Endothelial cell of umbilical vein (primary cell): ENCODE measurements at regions not wholly inside any gene's neighbourhood (a gene's known extent, or its start where the extent isn't known, plus 50 kb on each side); places are given as distances from the start of the nearest gene placed in this dataset.

Source experiments
- BruUV-seq: library from RNA; stranded (reverse); fragments of 400-500 nt; replicated peaks from 2 replicates; lab custom pipeline; 2021; lab: Mats Ljungman, UMichigan
- CTCF ChIA-PET: fragments of 300-600, 350-600 bp; sonication (Branson Sonifier 250); formaldehyde crosslinking; loops from one replicate; lab custom pipeline; 2021; ENCODE audit warnings: antibody characterized with exemption, inconsistent platforms; lab: Charles Lee
- POLR2A ChIA-PET: fragments of 300-600, 350-600 bp; sonication (Branson Sonifier 250); formaldehyde crosslinking; loops from one replicate; lab custom pipeline; 2021; ENCODE audit warnings: antibody characterized with exemption, inconsistent platforms; lab: Charles Lee
- DNase-seq: peaks from one replicate; pipeline ENCODE4 v3.0.0-alpha.2; 2011; ENCODE audit warnings: low read depth, low spot score
- FAIRE-seq: peaks from 2 replicates; lab custom pipeline; 2011; peaks lifted over from hg19 to GRCh38; lab: Jason Lieb, UNC
- H2AFZ ChIP-seq: 2 replicates; pipeline ENCODE4 v1.6.0; 2012; ENCODE audit warnings: low read depth, low read length, control low read depth, inconsistent platforms
- H3K27ac ChIP-seq: 2 replicates; pipeline ENCODE4 v1.5.1; 2011; ENCODE audit warnings: low read depth, mild to moderate bottlenecking, control low read depth, low read length, moderate library complexity; ENCODE audit not compliant: insufficient read depth
- H3K27me3 ChIP-seq, 2 experiments: 2 replicates each; pipeline versions ENCODE4 v1.6.0 to v1.6.1; 2011; ENCODE audit warnings: low read length in 2 of 2, mixed read lengths in 1 of 2; ENCODE audit not compliant: control insufficient read depth in 2 of 2, insufficient read depth in 2 of 2
- H3K36me3 ChIP-seq, 2 experiments: 2 replicates in 1 of 2; 3 replicates in 1 of 2; pipeline ENCODE4 v1.5.1; 2011; ENCODE audit warnings: low read length in 2 of 2, mild to moderate bottlenecking in 1 of 2, moderate library complexity in 1 of 2; ENCODE audit not compliant: control insufficient read depth in 2 of 2, insufficient read depth in 2 of 2; ENCODE audit errors: extremely low read depth in 1 of 2
- H3K4me1 ChIP-seq: 3 replicates; pipeline ENCODE4 v1.5.1; 2011; ENCODE audit warnings: mild to moderate bottlenecking, low read length; ENCODE audit not compliant: control insufficient read depth, insufficient read depth; ENCODE audit errors: extremely low read depth
- H3K4me2 ChIP-seq: 2 replicates; pipeline ENCODE4 v1.6.1; 2011; ENCODE audit warnings: low read length, control low read depth, mixed read lengths; ENCODE audit not compliant: insufficient read depth
- H3K4me3 ChIP-seq, 3 experiments: fragments of 200-600 bp in 1 of 3; sonication (generic), shearing (Covaris generic) in 1 of 3; replicated peaks in 1 of 3; 2 replicates each; pipeline ENCODE4 v1.5.1; 2011 to 2016; ENCODE audit warnings: control low read depth in 3 of 3, low read length in 3 of 3, mild to moderate bottlenecking in 2 of 3, inconsistent platforms in 1 of 3, low read depth in 1 of 3, moderate library complexity in 1 of 3; ENCODE audit not compliant: insufficient read depth in 1 of 3
- H3K79me2 ChIP-seq: 2 replicates; pipeline ENCODE4 v1.6.0; 2012; ENCODE audit warnings: low read length, inconsistent platforms; ENCODE audit not compliant: control insufficient read depth, insufficient read depth
- H3K9ac ChIP-seq: replicated peaks from 2 replicates; pipeline ENCODE3; 2011; ENCODE audit warnings: low read length, control low read depth; ENCODE audit not compliant: insufficient read depth; ENCODE audit errors: extremely low read depth
- H3K9me1 ChIP-seq: replicated peaks from 3 replicates; pipeline ENCODE4 v1.6.0; 2011; ENCODE audit warnings: mild to moderate bottlenecking, low read length; ENCODE audit not compliant: control insufficient read depth, insufficient read depth; ENCODE audit errors: extremely low read depth
- H3K9me3 ChIP-seq: replicated peaks from 2 replicates; pipeline ENCODE4 v1.5.1; 2012; ENCODE audit warnings: low read length, inconsistent platforms; ENCODE audit not compliant: control insufficient read depth, insufficient read depth
- H4K20me1 ChIP-seq: replicated peaks from 2 replicates; pipeline ENCODE3; 2011; ENCODE audit warnings: mild to moderate bottlenecking, low read length; ENCODE audit not compliant: control insufficient read depth, insufficient read depth; ENCODE audit errors: extremely low read depth
- CTCF ChIP-seq, 2 donors: IDR thresholded peaks; 1 replicate in 1 of 2; 2 replicates in 1 of 2; pipeline ENCODE4 v1.5.1; 2011; ENCODE audit warnings: low read length in 2 of 2, mild to moderate bottlenecking in 2 of 2, moderate library complexity in 2 of 2, control low read depth in 1 of 2, inconsistent platforms in 1 of 2, low read depth in 1 of 2; ENCODE audit not compliant: insufficient read depth in 1 of 2; ENCODE audit errors: extremely low read depth in 1 of 2
- EZH2 ChIP-seq: IDR thresholded peaks from 2 replicates; pipeline ENCODE4 v1.6.1; 2012; ENCODE audit warnings: borderline replicate concordance, low read depth, mild to moderate bottlenecking, moderate library complexity, low read length, inconsistent platforms; ENCODE audit not compliant: severe bottlenecking
- FOS ChIP-seq: IDR thresholded peaks from 2 replicates; pipeline ENCODE4 v1.6.1; 2011; ENCODE audit warnings: mild to moderate bottlenecking, low read length, moderate library complexity, borderline replicate concordance; ENCODE audit not compliant: insufficient read depth
- GATA2 ChIP-seq: IDR thresholded peaks from 2 replicates; pipeline ENCODE4 v1.7.0; 2011; ENCODE audit warnings: low read depth, mild to moderate bottlenecking, moderate library complexity, mixed read lengths, low read length; ENCODE audit not compliant: insufficient read length, insufficient read depth
- JUN ChIP-seq: IDR thresholded peaks from 2 replicates; pipeline ENCODE4 v1.6.1; 2011; ENCODE audit warnings: borderline replicate concordance, low read depth; ENCODE audit not compliant: insufficient read length, insufficient read depth
- MYC ChIP-seq: IDR thresholded peaks from one replicate; pipeline ENCODE4 v1.6.1; 2011; ENCODE audit warnings: mild to moderate bottlenecking, low read depth, low read length
- POLR2A ChIP-seq: IDR thresholded peaks from 2 replicates; pipeline ENCODE4 v1.6.1; 2012; ENCODE audit warnings: low read depth, mild to moderate bottlenecking, control low read depth, low read length
- POLR2AphosphoS5 ChIP-seq: IDR thresholded peaks from 2 replicates; pipeline ENCODE4 v1.6.1; 2012; ENCODE audit warnings: low read depth, mild to moderate bottlenecking, control low read depth, low read length, moderate library complexity; ENCODE audit not compliant: insufficient read depth
- dilution Hi-C: fragments of 300-500 bp; cut with MboI; formaldehyde crosslinking; loops from one replicate; pipeline ENCODE4 v1.15.0; 2019; ENCODE audit warnings: low sequenced_read_pairs; ENCODE audit not compliant: extremely low pct_ligation_motif_present
- intact Hi-C: fragments of 100-400 bp; cut with micrococcal nuclease; formaldehyde crosslinking; loops from one replicate; pipeline ENCODE4 v1.10.0; 2022

DNA sequence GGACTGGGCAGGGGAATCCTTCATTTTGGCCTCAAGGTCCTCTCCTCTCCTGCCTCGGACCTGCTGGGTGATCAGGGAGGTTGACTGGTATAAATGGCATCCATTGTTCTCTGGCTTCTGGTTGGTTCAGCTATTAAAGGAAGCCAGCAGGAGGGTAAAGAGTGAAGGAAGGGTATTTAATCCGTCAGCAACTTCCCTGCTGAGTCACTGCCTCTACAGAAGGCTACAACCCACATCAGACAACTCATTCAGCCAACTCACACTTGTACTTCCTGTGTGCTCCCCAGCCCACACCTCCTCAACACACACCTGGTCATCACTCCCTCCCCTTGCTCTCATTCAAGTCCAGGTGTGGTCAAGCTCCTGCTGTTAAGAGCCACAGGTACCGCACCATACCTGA is 68.3 kb upstream of the MRPS9 start:
- Histone ChIP-seq H2AFZ (no peak overlapping the region), H3K9ac (no peak overlapping the region), H3K4me2 (no peak overlapping the region), H4K20me1 (no peaks in the 10 kb centered on the region), H3K9me3 (no peaks in the 10 kb centered on the region), H3K4me1 (no peaks in the 10 kb centered on the region), H3K27me3 (no peaks in the 10 kb centered on the region), H3K27ac (no peak overlapping the region), H3K9me1 (no peaks in the 10 kb centered on the region), H3K36me3 (no peaks in the 10 kb centered on the region), H3K79me2 (no peaks in the 10 kb centered on the region), H3K4me3 (no peak overlapping the region)
- DNase-seq (no peak), FAIRE-seq (no peak)
- no peak for TF ChIP-seq POLR2AphosphoS5
- no peak for TF ChIP-seq JUN
- no peak for TF ChIP-seq CTCF (IDR thresholded peaks at IDR 0.05; ENCODE audit: extremely low read depth in 1 of 2, insufficient read depth in 1 of 2, low read depth in 1 of 2, low read length in 2 of 2)
- no peak for TF ChIP-seq POLR2A
- no peak for TF ChIP-seq EZH2
- TF ChIP-seq MYC: no peak
- TF ChIP-seq GATA2: no peak
- TF ChIP-seq FOS: no peak
- CTCF ChIA-PET: no interaction called here
- BruUV-seq: no TSS peak
- dilution Hi-C loops: no loop called here
- intact Hi-C loops: no loop called here
- POLR2A ChIA-PET: no interaction called here
